ENCODE measurements at regions not wholly inside any gene's neighbourhood (a gene's known extent, or its start where the extent isn't known, plus 50 kb on each side); places are given as distances from the start of the nearest gene placed in this dataset.
"Not testable (repeated sequence)": the region's sequence is repeated elsewhere in the genome, so short reads cannot be mapped to it uniquely, and the experiment has no call there.

- no peak for DNase-seq (ENCODE audit: low read depth in 3 of 3, low spot score in 1 of 3)
Measured at GRCh38 chr21:27067226-27067625, 100.3 kb upstream of the ADAMTS5 start.

- DNase-seq (ENCODE audit: low read depth in 3 of 3, low spot score in 1 of 3): no peak
Measured at GRCh38 chr21:27062443-27062842, 95.6 kb upstream of the ADAMTS5 start.

- DNase-seq (ENCODE audit: low read depth in 3 of 3, low spot score in 1 of 3): no peak
Measured at GRCh38 chr21:27061770-27062169, 94.9 kb upstream of the ADAMTS5 start.

- no peak for DNase-seq (ENCODE audit: low read depth in 3 of 3, low spot score in 1 of 3)
Measured at GRCh38 chr21:27060190-27060589, 93.3 kb upstream of the ADAMTS5 start.

GRCh38 chr21:27058673-27059605, 92.1 kb upstream of the ADAMTS5 start:
- DNase-seq (ENCODE audit: low read depth in 3 of 3, low spot score in 1 of 3): no peak

- no peak for DNase-seq (ENCODE audit: low read depth in 3 of 3, low spot score in 1 of 3)
Measured at GRCh38 chr21:27057997-27058396, 91.1 kb upstream of the ADAMTS5 start.

- no peak for DNase-seq (ENCODE audit: low read depth in 3 of 3, low spot score in 1 of 3)
Measured at GRCh38 chr21:27047658-27048314, 80.9 kb upstream of the ADAMTS5 start.

- no peak for DNase-seq (ENCODE audit: low read depth in 3 of 3, low spot score in 1 of 3)
Measured at GRCh38 chr21:27047283-27047657, 80.4 kb upstream of the ADAMTS5 start.

- no peak for DNase-seq (ENCODE audit: low read depth in 3 of 3, low spot score in 1 of 3)
Measured at GRCh38 chr21:27045281-27045985, 78.5 kb upstream of the ADAMTS5 start.

- DNase-seq (ENCODE audit: low read depth in 3 of 3, low spot score in 1 of 3): no peak
Measured at GRCh38 chr21:27043377-27043776, 76.5 kb upstream of the ADAMTS5 start.

GRCh38 chr21:27040738-27041469, 74.0 kb upstream of the ADAMTS5 start:
- DNase-seq (ENCODE audit: low read depth in 3 of 3, low spot score in 1 of 3): no peak

GRCh38 chr21:27036736-27037301, 69.9 kb upstream of the ADAMTS5 start:
- no peak for DNase-seq (ENCODE audit: low read depth in 3 of 3, low spot score in 1 of 3)

- DNase-seq (ENCODE audit: low read depth in 3 of 3, low spot score in 1 of 3): no peak
Measured at GRCh38 chr21:27035791-27036190, 68.9 kb upstream of the ADAMTS5 start.

GRCh38 chr21:27034796-27035195, 67.9 kb upstream of the ADAMTS5 start:
- DNase-seq (ENCODE audit: low read depth in 3 of 3, low spot score in 1 of 3): no peak

- DNase-seq (ENCODE audit: low read depth in 3 of 3, low spot score in 1 of 3): no peak
Measured at GRCh38 chr21:27033471-27033870, 66.6 kb upstream of the ADAMTS5 start.

GRCh38 chr21:27026501-27026900, 59.6 kb upstream of the ADAMTS5 start:
- DNase-seq (ENCODE audit: low read depth in 3 of 3, low spot score in 1 of 3): no peak

- not testable (repeated sequence) for DNase-seq (ENCODE audit: low read depth in 3 of 3, low spot score in 1 of 3)
Measured at GRCh38 chr21:27025708-27026107, 58.8 kb upstream of the ADAMTS5 start.

GRCh38 chr21:27024971-27025370, 58.1 kb upstream of the ADAMTS5 start:
- no peak for DNase-seq (ENCODE audit: low read depth in 3 of 3, low spot score in 1 of 3)

- no peak for DNase-seq (ENCODE audit: low read depth in 3 of 3, low spot score in 1 of 3)
Measured at GRCh38 chr21:27024301-27024700, 57.4 kb upstream of the ADAMTS5 start.

- no peak for DNase-seq (ENCODE audit: low read depth in 3 of 3, low spot score in 1 of 3)
Measured at GRCh38 chr21:27023186-27023585, 56.3 kb upstream of the ADAMTS5 start.

- no peak for DNase-seq (ENCODE audit: low read depth in 3 of 3, low spot score in 1 of 3)
Measured at GRCh38 chr21:27021801-27022200, 54.9 kb upstream of the ADAMTS5 start.

All from stimulated activated CD4-positive, alpha-beta T cell treated with anti-CD3 and anti-CD28 coated beads, TNF-alpha, amount 100 ng/mL, for 1 hour (primary cell).